OCI-LY3 (cell line): ENCODE measurements at regions not wholly inside any gene's neighbourhood (a gene's known extent, or its start where the extent isn't known, plus 50 kb on each side); places are given as distances from the start of the nearest gene placed in this dataset.

Source experiments
- H2AFZ ChIP-seq: fragments of 200-600, 300-600 bp; shearing (Covaris generic); 2 replicates; pipeline ENCODE4 v1.6.0; 2014; ENCODE audit warnings: antibody characterized with exemption, low read depth, low read length
- H3K27ac ChIP-seq: fragments of 200-600, 300-600 bp; sonication (generic); 2 replicates; pipeline ENCODE4 v1.5.1; 2014; ENCODE audit warnings: mild to moderate bottlenecking, low read length, moderate library complexity, mixed read lengths
- H3K27me3 ChIP-seq: fragments of 200-600, 300-600 bp; sonication (generic); 2 replicates; pipeline ENCODE4 v1.6.1; 2014; ENCODE audit warnings: low read depth, low read length, mixed read lengths
- H3K36me3 ChIP-seq: fragments of 200-600, 300-600 bp; sonication (generic); replicated peaks from 2 replicates; pipeline ENCODE3; 2014; ENCODE audit warnings: low read depth, low read length, mixed read lengths
- H3K4me1 ChIP-seq: fragments of 300-600, 200-600 bp; sonication (generic); 2 replicates; pipeline ENCODE4 v1.6.1; 2014; ENCODE audit warnings: low read length, mixed read lengths
- H3K4me2 ChIP-seq: fragments of 200-600, 300-600 bp; sonication (generic); 2 replicates; pipeline ENCODE4 v1.6.1; 2014; ENCODE audit warnings: low read length, mixed read lengths
- H3K4me3 ChIP-seq: fragments of 300-600, 200-600 bp; sonication (generic); 2 replicates; pipeline ENCODE4 v1.5.1; 2014; ENCODE audit warnings: antibody characterized with exemption, mild to moderate bottlenecking, low read length, moderate library complexity
- H3K79me2 ChIP-seq: fragments of 300-600, 200-600 bp; shearing (Covaris generic); 2 replicates; pipeline ENCODE4 v1.6.1; 2014; ENCODE audit warnings: mild to moderate bottlenecking, low read length, mixed read lengths
- H3K9ac ChIP-seq: fragments of 300-600, 200-600 bp; shearing (Covaris generic); 2 replicates; pipeline ENCODE4 v1.6.0; 2014; ENCODE audit warnings: mild to moderate bottlenecking, low read length, moderate library complexity
- H3K9me3 ChIP-seq: fragments of 200-600, 300-600 bp; shearing (Covaris generic); 2 replicates; pipeline ENCODE4 v1.6.1; 2014; ENCODE audit warnings: low read length, mixed read lengths; ENCODE audit not compliant: insufficient read depth
- H4K20me1 ChIP-seq: fragments of 200-600, 300-600 bp; sonication (generic); 2 replicates; pipeline ENCODE4 v1.6.1; 2016; ENCODE audit warnings: low read length, mixed read lengths; ENCODE audit not compliant: insufficient read depth
- EZH2phosphoT487 ChIP-seq: fragments of 200-600 bp; shearing (Covaris generic); IDR thresholded peaks from 2 replicates; pipeline ENCODE4 v1.6.1; 2018; ENCODE audit warnings: antibody characterized with exemption, mixed run types, low read depth
- TF ChIP-seq, protein P1 (sequence below): fragments of 200-600, 300-600 bp; sonication (generic); IDR thresholded peaks from 2 replicates; pipeline ENCODE4 v1.5.1; 2014; ENCODE audit warnings: antibody characterized with exemption, low read length, low read depth

DNA sequence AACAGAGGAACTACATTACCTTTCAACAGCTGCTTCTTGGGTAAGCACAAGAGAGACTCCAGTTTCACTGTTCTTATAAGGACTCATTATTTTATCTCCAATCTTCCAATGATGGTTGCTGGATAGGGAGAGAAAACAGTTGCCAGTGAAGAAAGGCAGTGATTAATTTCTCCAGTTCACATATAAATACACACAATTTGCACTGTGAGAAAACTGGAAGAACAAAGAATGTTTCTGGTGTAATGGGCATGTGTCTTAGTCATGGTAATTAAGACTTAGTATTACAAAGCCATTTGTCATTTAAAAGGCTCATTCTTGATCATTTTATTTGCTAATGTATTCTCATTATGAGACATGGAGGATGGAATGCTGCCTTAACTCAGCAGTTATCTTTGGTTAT, 78.0 kb upstream of the FAR2 start:
- H4K20me1 ChIP-seq = no peaks in the 10 kb centered on the region
- no peaks in the 10 kb centered on the region for H3K79me2 ChIP-seq
- no peaks in the 10 kb centered on the region for H3K36me3 ChIP-seq
- no peak overlapping the region for H2AFZ ChIP-seq
- peaks cover 29% of the 10 kb centered on the region for H3K4me1 ChIP-seq
- no peak overlapping the region for H3K27ac ChIP-seq
- H3K4me2 ChIP-seq = no peak overlapping the region
- no peaks in the 10 kb centered on the region for H3K9me3 ChIP-seq
- H3K4me3 ChIP-seq = no peak overlapping the region
- TF ChIP-seq, protein P1, sequence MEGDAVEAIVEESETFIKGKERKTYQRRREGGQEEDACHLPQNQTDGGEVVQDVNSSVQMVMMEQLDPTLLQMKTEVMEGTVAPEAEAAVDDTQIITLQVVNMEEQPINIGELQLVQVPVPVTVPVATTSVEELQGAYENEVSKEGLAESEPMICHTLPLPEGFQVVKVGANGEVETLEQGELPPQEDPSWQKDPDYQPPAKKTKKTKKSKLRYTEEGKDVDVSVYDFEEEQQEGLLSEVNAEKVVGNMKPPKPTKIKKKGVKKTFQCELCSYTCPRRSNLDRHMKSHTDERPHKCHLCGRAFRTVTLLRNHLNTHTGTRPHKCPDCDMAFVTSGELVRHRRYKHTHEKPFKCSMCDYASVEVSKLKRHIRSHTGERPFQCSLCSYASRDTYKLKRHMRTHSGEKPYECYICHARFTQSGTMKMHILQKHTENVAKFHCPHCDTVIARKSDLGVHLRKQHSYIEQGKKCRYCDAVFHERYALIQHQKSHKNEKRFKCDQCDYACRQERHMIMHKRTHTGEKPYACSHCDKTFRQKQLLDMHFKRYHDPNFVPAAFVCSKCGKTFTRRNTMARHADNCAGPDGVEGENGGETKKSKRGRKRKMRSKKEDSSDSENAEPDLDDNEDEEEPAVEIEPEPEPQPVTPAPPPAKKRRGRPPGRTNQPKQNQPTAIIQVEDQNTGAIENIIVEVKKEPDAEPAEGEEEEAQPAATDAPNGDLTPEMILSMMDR = no peak
- TF ChIP-seq EZH2phosphoT487 = no peak
- H3K9ac ChIP-seq = no peak overlapping the region
- peaks cover 3% of the 10 kb centered on the region; the same call in 1 of the 2 replicates for H3K27me3 ChIP-seq

DNA sequence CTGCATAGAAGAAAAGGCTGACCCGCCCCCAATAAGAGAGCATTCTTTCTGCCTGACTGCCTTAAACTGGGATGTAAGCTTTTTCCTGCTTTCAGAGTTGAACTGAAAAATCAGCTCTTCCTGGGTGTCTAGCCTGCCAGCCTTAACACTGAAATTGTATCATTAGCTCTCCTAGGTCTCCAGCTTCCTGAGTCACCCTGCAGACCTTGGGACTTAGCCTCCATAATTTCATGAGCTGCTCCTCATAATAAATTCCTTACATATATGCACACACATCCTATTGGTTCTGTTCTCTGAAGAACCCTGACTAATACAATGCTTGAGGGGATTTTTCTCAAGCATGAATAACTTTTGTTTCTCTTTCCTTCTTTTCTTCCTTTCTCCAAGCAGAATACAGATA, 76.4 kb upstream of the FAR2 start:
- Histone ChIP-seq H3K4me1 (peaks cover 14% of the 10 kb centered on the region), H3K36me3 (no peaks in the 10 kb centered on the region), H3K4me2 (no peak overlapping the region), H3K27ac (no peak overlapping the region), H4K20me1 (no peaks in the 10 kb centered on the region), H3K4me3 (no peak overlapping the region), H3K9ac (no peak overlapping the region), H3K79me2 (no peaks in the 10 kb centered on the region), H3K27me3 (peaks cover 3% of the 10 kb centered on the region; the same call in 1 of the 2 replicates), H3K9me3 (no peaks in the 10 kb centered on the region), H2AFZ (no peak overlapping the region)
- no peak for TF ChIP-seq EZH2phosphoT487
- TF ChIP-seq, protein P1 = no peak

DNA sequence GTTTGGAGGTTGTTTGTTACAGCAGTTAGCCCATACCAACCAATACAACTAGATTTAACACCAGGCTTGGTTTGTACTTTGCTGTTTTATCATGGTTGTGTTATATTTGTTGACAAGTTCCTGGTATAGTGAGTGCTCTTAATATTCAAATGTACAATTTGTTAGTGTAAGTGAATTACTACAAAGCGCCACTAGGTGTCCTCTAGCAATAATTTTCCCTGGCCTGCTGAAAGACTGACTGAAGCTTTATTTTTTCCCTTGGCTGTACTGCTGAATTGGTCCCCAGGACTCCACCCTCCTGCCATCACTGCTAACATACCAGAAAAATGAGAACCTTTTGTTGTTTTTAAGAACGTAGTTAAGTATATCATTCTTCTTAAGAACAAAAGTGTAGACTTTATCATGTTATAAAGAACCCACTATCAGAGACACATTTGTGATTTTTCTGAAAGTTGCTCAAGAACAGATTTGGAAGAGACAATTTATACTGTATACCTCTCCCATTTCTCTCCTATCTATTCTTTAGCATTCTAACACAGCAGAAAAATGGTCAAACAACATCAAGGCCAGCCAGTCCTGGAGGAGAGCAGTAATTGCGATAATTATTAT, 75.3 kb upstream of the FAR2 start:
- H4K20me1 ChIP-seq = no peaks in the 10 kb centered on the region
- no peaks in the 10 kb centered on the region for H3K79me2 ChIP-seq
- no peak overlapping the region for H3K4me3 ChIP-seq
- H3K27ac ChIP-seq = no peak overlapping the region
- TF ChIP-seq, protein P1 = peak; percentile 68
- no peak for TF ChIP-seq EZH2phosphoT487
- no peaks in the 10 kb centered on the region for H3K36me3 ChIP-seq
- no peak overlapping the region for H3K9ac ChIP-seq
- H3K4me2 ChIP-seq = no peak overlapping the region
- no peaks in the 10 kb centered on the region for H3K9me3 ChIP-seq
- H3K27me3 ChIP-seq = peaks cover 3% of the 10 kb centered on the region; the same call in 1 of the 2 replicates
- H3K4me1 ChIP-seq = 0 out of 2 replicates have a peak, but pooled peaks cover 7% of the 10 kb centered on the region
- no peak overlapping the region for H2AFZ ChIP-seq

DNA sequence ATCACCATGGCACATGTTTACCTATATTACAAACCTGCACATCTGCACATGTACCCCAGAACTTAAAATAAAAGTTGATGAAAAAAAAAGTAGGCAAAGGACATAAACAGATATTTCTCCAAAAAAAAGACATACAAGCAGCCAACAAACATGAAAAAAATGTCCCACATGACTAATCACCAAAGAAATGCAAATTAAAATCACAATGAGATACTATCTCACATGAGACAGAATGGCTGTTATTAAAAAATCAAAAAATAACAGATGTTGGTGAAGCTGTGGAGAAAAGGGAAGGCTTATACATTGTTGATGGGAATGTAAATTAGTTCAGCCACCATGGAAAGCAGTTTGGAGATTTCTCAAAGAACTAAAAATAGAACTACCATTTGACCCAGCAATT, 68.0 kb upstream of the FAR2 start:
- H3K4me1 ChIP-seq = peaks cover 24% of the 10 kb centered on the region
- H3K9me3 ChIP-seq = no peaks in the 10 kb centered on the region
- TF ChIP-seq, protein P1 = no peak
- no peak for TF ChIP-seq EZH2phosphoT487
- H3K4me2 ChIP-seq = no peak overlapping the region
- no peaks in the 10 kb centered on the region for H4K20me1 ChIP-seq
- no peak overlapping the region for H3K27ac ChIP-seq
- H3K4me3 ChIP-seq = no peak overlapping the region
- H3K36me3 ChIP-seq = no peaks in the 10 kb centered on the region
- H3K9ac ChIP-seq = no peak overlapping the region
- H3K79me2 ChIP-seq = no peaks in the 10 kb centered on the region
- no peak overlapping the region for H2AFZ ChIP-seq
- H3K27me3 ChIP-seq = peaks cover 21% of the 10 kb centered on the region
